ENCODE measurements at regions not wholly inside any gene's neighbourhood (a gene's known extent, or its start where the extent isn't known, plus 50 kb on each side); places are given as distances from the start of the nearest gene placed in this dataset.

- H3K36me3 ChIP-seq, result no peaks in the 10 kb centered on the region
- H3K4me1 ChIP-seq, result no peaks in the 10 kb centered on the region
- no peak overlapping the region for H3K27ac ChIP-seq
- no peak overlapping the region for H3K9ac ChIP-seq (ENCODE audit: low read depth in 2 of 2, low read length in 2 of 2)
- H3K4me3 ChIP-seq, result no peak overlapping the region
- no peaks in the 10 kb centered on the region for H3K27me3 ChIP-seq
- no peak for DNase-seq
- intact Hi-C loops (cut with DNase I), result no loop called here
- H3K9me3 ChIP-seq, result no peaks in the 10 kb centered on the region
- TF ChIP-seq CTCF (IDR thresholded peaks at IDR 0.05), result no peak
Measured at GRCh38 chr20:58053391-58054055, 174.9 kb downstream of the ANKRD60 start.

GRCh38 chr20:58051367-58051766 is 177.1 kb downstream of the ANKRD60 start:
- H3K4me1 ChIP-seq, result no peaks in the 10 kb centered on the region
- H3K4me3 ChIP-seq, result no peak overlapping the region
- no peaks in the 10 kb centered on the region for H3K9me3 ChIP-seq
- H3K36me3 ChIP-seq, result no peaks in the 10 kb centered on the region
- no peak overlapping the region for H3K27ac ChIP-seq
- no peak for TF ChIP-seq CTCF (IDR thresholded peaks at IDR 0.05)
- H3K9ac ChIP-seq (ENCODE audit: low read depth in 2 of 2, low read length in 2 of 2), result no peak overlapping the region
- intact Hi-C loops (cut with DNase I), result no loop called here
- DNase-seq, result no peak
- H3K27me3 ChIP-seq, result no peaks in the 10 kb centered on the region

- intact Hi-C loops (cut with DNase I), result no loop called here
- no peak overlapping the region for H3K9ac ChIP-seq (ENCODE audit: low read depth in 2 of 2, low read length in 2 of 2)
- H3K27me3 ChIP-seq, result no peaks in the 10 kb centered on the region
- no peak overlapping the region for H3K4me3 ChIP-seq
- H3K4me1 ChIP-seq, result no peaks in the 10 kb centered on the region
- no peak for TF ChIP-seq CTCF (IDR thresholded peaks at IDR 0.05)
- no peak overlapping the region for H3K27ac ChIP-seq
- DNase-seq, result no peak
- H3K9me3 ChIP-seq, result no peaks in the 10 kb centered on the region
- H3K36me3 ChIP-seq, result no peaks in the 10 kb centered on the region
Measured at GRCh38 chr20:58048096-58048702, 180.3 kb downstream of the ANKRD60 start.

GRCh38 chr20:58046311-58046710 is 182.1 kb downstream of the ANKRD60 start:
- no peaks in the 10 kb centered on the region for H3K27me3 ChIP-seq
- no peak for DNase-seq
- H3K9me3 ChIP-seq, result no peaks in the 10 kb centered on the region
- TF ChIP-seq CTCF (IDR thresholded peaks at IDR 0.05), result no peak
- H3K4me3 ChIP-seq, result no peak overlapping the region
- no peak overlapping the region for H3K27ac ChIP-seq
- H3K36me3 ChIP-seq, result no peaks in the 10 kb centered on the region
- H3K9ac ChIP-seq (ENCODE audit: low read depth in 2 of 2, low read length in 2 of 2), result no peak overlapping the region
- H3K4me1 ChIP-seq, result no peaks in the 10 kb centered on the region
- intact Hi-C loops (cut with DNase I), result no loop called here

- intact Hi-C loops (cut with DNase I), result no loop called here
- no peak for TF ChIP-seq CTCF (IDR thresholded peaks at IDR 0.05)
- H3K27me3 ChIP-seq, result no peaks in the 10 kb centered on the region
- H3K9ac ChIP-seq (ENCODE audit: low read depth in 2 of 2, low read length in 2 of 2), result no peak overlapping the region
- H3K9me3 ChIP-seq, result no peaks in the 10 kb centered on the region
- no peaks in the 10 kb centered on the region for H3K4me1 ChIP-seq
- no peak overlapping the region for H3K4me3 ChIP-seq
- no peaks in the 10 kb centered on the region for H3K36me3 ChIP-seq
- no peak for DNase-seq
- H3K27ac ChIP-seq, result no peak overlapping the region
Measured at GRCh38 chr20:58045579-58045978, 182.9 kb downstream of the ANKRD60 start.
